Mesenchymal stem cell (in vitro differentiated cells and primary cell): ENCODE measurements at regions not wholly inside any gene's neighbourhood (a gene's known extent, or its start where the extent isn't known, plus 50 kb on each side); places are given as distances from the start of the nearest gene placed in this dataset.
"Not testable (repeated sequence)": the region's sequence is repeated elsewhere in the genome, so short reads cannot be mapped to it uniquely, and the experiment has no call there.

Source experiments
- DNase-seq: peaks from one replicate; pipeline ENCODE4 v3.0.0-alpha.2; 2013
- H2AFZ ChIP-seq: one replicate; pipeline ENCODE4 v1.6.1; 2013; ENCODE audit warnings: low read depth, mild to moderate bottlenecking, control low read depth, inconsistent platforms, low read length, moderate library complexity
- H2AK5ac ChIP-seq: 2 replicates; pipeline ENCODE4 v1.6.1; 2013; ENCODE audit warnings: low read length, moderate library complexity, mild to moderate bottlenecking, inconsistent platforms; ENCODE audit not compliant: severe bottlenecking
- H2BK120ac ChIP-seq: one replicate; pipeline ENCODE4 v1.6.1; 2013; ENCODE audit warnings: low read depth, mild to moderate bottlenecking, inconsistent platforms, low read length, moderate library complexity
- H2BK12ac ChIP-seq, 2 experiments: one replicate each; pipeline ENCODE4 v1.6.1; 2013; ENCODE audit warnings: inconsistent platforms in 2 of 2, low read length in 2 of 2, mild to moderate bottlenecking in 2 of 2, moderate library complexity in 2 of 2, control low read depth in 1 of 2
- H2BK15ac ChIP-seq: one replicate; pipeline ENCODE4 v1.6.1; 2013; ENCODE audit warnings: mild to moderate bottlenecking, low read depth, inconsistent platforms; ENCODE audit not compliant: poor library complexity, severe bottlenecking
- H2BK5ac ChIP-seq: 2 replicates; pipeline ENCODE4 v1.6.1; 2013; ENCODE audit warnings: low read depth, mild to moderate bottlenecking, low read length, control low read depth, inconsistent platforms; ENCODE audit not compliant: poor library complexity, severe bottlenecking
- H3K14ac ChIP-seq, 2 experiments: one replicate each; pipeline ENCODE4 v1.6.1; 2013; ENCODE audit warnings: inconsistent platforms in 2 of 2, low read length in 2 of 2, control low read depth in 1 of 2, mild to moderate bottlenecking in 1 of 2, moderate library complexity in 1 of 2
- H3K18ac ChIP-seq, 2 experiments: one replicate each; pipeline ENCODE4 v1.6.1; 2013; ENCODE audit warnings: inconsistent platforms in 2 of 2, low read length in 2 of 2, control low read depth in 1 of 2, low read depth in 1 of 2, mild to moderate bottlenecking in 1 of 2
- H3K23ac ChIP-seq, 2 experiments: one replicate each; pipeline ENCODE4 v1.6.1; 2013; ENCODE audit warnings: inconsistent platforms in 2 of 2, low read length in 2 of 2, mild to moderate bottlenecking in 2 of 2, moderate library complexity in 2 of 2, control low read depth in 1 of 2
- H3K27ac ChIP-seq: 2 replicates; pipeline ENCODE4 v1.5.1; 2013; ENCODE audit warnings: mild to moderate bottlenecking, moderate library complexity, low read length, control low read depth, inconsistent platforms; ENCODE audit not compliant: poor library complexity, severe bottlenecking
- H3K27me3 ChIP-seq, 2 experiments: 2 replicates each; pipeline versions ENCODE4 v1.6.1 to v1.7.0; 2013; ENCODE audit warnings: low read length in 2 of 2, mild to moderate bottlenecking in 2 of 2, moderate library complexity in 2 of 2, control low read depth in 1 of 2, inconsistent platforms in 1 of 2; ENCODE audit not compliant: control insufficient read depth in 1 of 2, insufficient read depth in 1 of 2
- H3K36me3 ChIP-seq, 2 experiments: 2 replicates each; pipeline versions ENCODE4 v1.6.1 to v1.7.0; 2013; ENCODE audit warnings: low read length in 2 of 2, control low read depth in 1 of 2, inconsistent platforms in 1 of 2, low read depth in 1 of 2, mild to moderate bottlenecking in 1 of 2; ENCODE audit not compliant: insufficient read depth in 2 of 2, control insufficient read depth in 1 of 2
- H3K4ac ChIP-seq, 2 experiments: one replicate each; pipeline ENCODE4 v1.6.1; 2013; ENCODE audit warnings: inconsistent platforms in 2 of 2, low read length in 2 of 2, mild to moderate bottlenecking in 2 of 2, moderate library complexity in 2 of 2, control low read depth in 1 of 2, low read depth in 1 of 2
- H3K4me1 ChIP-seq: 2 replicates; pipeline ENCODE4 v1.6.1; 2013; ENCODE audit warnings: low read depth, low read length, control low read depth; ENCODE audit not compliant: control insufficient read depth, insufficient read depth
- H3K4me2 ChIP-seq: 2 replicates; pipeline ENCODE4 v1.6.1; 2013; ENCODE audit warnings: low read length, mild to moderate bottlenecking, inconsistent platforms; ENCODE audit not compliant: poor library complexity, severe bottlenecking
- H3K4me3 ChIP-seq, 2 experiments: 2 replicates each; pipeline versions ENCODE4 v1.5.1 to v1.7.0; 2013; ENCODE audit warnings: low read length in 2 of 2, mild to moderate bottlenecking in 2 of 2, control low read depth in 1 of 2, low read depth in 1 of 2; ENCODE audit not compliant: insufficient read depth in 1 of 2
- H3K79me1 ChIP-seq: replicated peaks from 2 replicates; pipeline ENCODE4 v1.6.1; 2013; ENCODE audit warnings: mild to moderate bottlenecking, control low read depth, low read length, inconsistent platforms; ENCODE audit not compliant: poor library complexity, severe bottlenecking
- H3K9ac ChIP-seq: 2 replicates; pipeline ENCODE4 v1.7.0; 2013; ENCODE audit warnings: mild to moderate bottlenecking, low read length, moderate library complexity
- H3K9me3 ChIP-seq: 2 replicates; pipeline ENCODE4 v1.7.0; 2013; ENCODE audit warnings: mild to moderate bottlenecking, low read length; ENCODE audit not compliant: control insufficient read depth
- H4K8ac ChIP-seq: one replicate; pipeline ENCODE4 v1.6.1; 2013; ENCODE audit warnings: inconsistent platforms, mild to moderate bottlenecking, low read length, moderate library complexity
- H4K91ac ChIP-seq: one replicate; pipeline ENCODE4 v1.6.1; 2013; ENCODE audit warnings: mild to moderate bottlenecking, low read length, inconsistent platforms
- WGBS: methylation state at CpG from one replicate; pipeline ENCODE4 v1.1.7; 2013; ENCODE audit warnings: mixed read lengths; 5-methylcytosine and 5-hydroxymethylcytosine counted together

- not testable (repeated sequence) for H3K4me3 ChIP-seq, H3K4ac ChIP-seq, H3K9ac ChIP-seq, H3K4me1 ChIP-seq, H2BK12ac ChIP-seq, H3K27ac ChIP-seq, H4K8ac ChIP-seq, DNase-seq, H2AFZ ChIP-seq, H3K36me3 ChIP-seq, H3K79me1 ChIP-seq, H4K91ac ChIP-seq, H2BK15ac ChIP-seq, H2AK5ac ChIP-seq, H3K27me3 ChIP-seq, H3K9me3 ChIP-seq, H2BK120ac ChIP-seq, H3K23ac ChIP-seq, H3K18ac ChIP-seq, H2BK5ac ChIP-seq, H3K4me2 ChIP-seq, H3K14ac ChIP-seq
- WGBS: 84% methylated on average over 2 of the region's 2 CpGs
Observed at GRCh38 chr5:34561581-34561980, 94.5 kb upstream of the RAI14 start.

DNA sequence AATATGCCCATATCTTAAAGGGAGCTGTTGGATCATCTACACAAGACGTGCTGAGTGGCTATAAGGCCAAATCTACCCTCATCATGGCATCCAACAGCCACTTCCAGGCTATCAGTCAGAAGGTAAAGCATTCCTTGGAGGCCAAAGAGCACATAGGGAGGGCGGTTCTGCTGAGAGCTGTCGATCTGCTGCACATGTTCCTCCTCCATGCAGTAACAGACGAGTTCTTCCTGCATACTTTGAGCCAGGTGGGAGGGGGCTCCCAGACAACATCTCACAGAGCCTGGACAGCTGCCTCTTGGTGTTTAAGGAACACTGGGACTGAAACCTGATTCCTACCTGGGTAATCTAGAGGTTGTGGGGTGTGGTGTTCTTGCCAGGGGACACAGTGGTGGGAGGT, 93.3 kb upstream of the RAI14 start:
- no peak overlapping the region for H2BK15ac ChIP-seq
- no peak overlapping the region for H3K9ac ChIP-seq
- H3K4me3 ChIP-seq: no peak overlapping the region
- no peak overlapping the region for H2AK5ac ChIP-seq
- H4K8ac ChIP-seq: no peak overlapping the region
- H3K27me3 ChIP-seq: no peaks in the 10 kb centered on the region
- no peak overlapping the region for H2AFZ ChIP-seq
- no peak overlapping the region for H3K4me2 ChIP-seq
- H2BK5ac ChIP-seq: no peak overlapping the region
- no peak overlapping the region for H3K27ac ChIP-seq
- H3K4me1 ChIP-seq: peaks cover 7% of the 10 kb centered on the region
- WGBS: 88% methylated on average over 4 of the region's 4 CpGs
- H3K23ac ChIP-seq: no peak overlapping the region
- no peak overlapping the region for H3K4ac ChIP-seq
- no peak overlapping the region for H3K18ac ChIP-seq
- no peaks in the 10 kb centered on the region for H3K79me1 ChIP-seq
- H3K14ac ChIP-seq: no peak overlapping the region
- no peak overlapping the region for H2BK120ac ChIP-seq
- H3K9me3 ChIP-seq: no peaks in the 10 kb centered on the region
- H3K36me3 ChIP-seq: no peaks in the 10 kb centered on the region
- H2BK12ac ChIP-seq: no peak overlapping the region
- DNase-seq: no peak
- no peak overlapping the region for H4K91ac ChIP-seq

- H3K14ac ChIP-seq: no peak overlapping the region
- no peak overlapping the region for H3K23ac ChIP-seq
- 95% methylated on average over 6 of the region's 6 CpGs for WGBS
- H2BK12ac ChIP-seq: no peak overlapping the region
- H4K91ac ChIP-seq: no peak overlapping the region
- DNase-seq: no peak
- no peak overlapping the region for H2AFZ ChIP-seq
- no peak overlapping the region for H3K4ac ChIP-seq
- no peaks in the 10 kb centered on the region for H3K36me3 ChIP-seq
- peak overlapping the region; percentile 56 for H3K9ac ChIP-seq
- H3K27ac ChIP-seq: no peak overlapping the region
- no peak overlapping the region for H2BK15ac ChIP-seq
- H4K8ac ChIP-seq: no peak overlapping the region
- no peaks in the 10 kb centered on the region for H3K79me1 ChIP-seq
- no peak overlapping the region for H3K4me2 ChIP-seq
- H3K27me3 ChIP-seq: no peaks in the 10 kb centered on the region
- H3K4me3 ChIP-seq: no peak overlapping the region
- H3K9me3 ChIP-seq: no peaks in the 10 kb centered on the region
- H3K4me1 ChIP-seq: peaks cover 7% of the 10 kb centered on the region
- no peak overlapping the region for H2AK5ac ChIP-seq
- H2BK120ac ChIP-seq: no peak overlapping the region
- no peak overlapping the region for H3K18ac ChIP-seq
- H2BK5ac ChIP-seq: no peak overlapping the region
Observed at GRCh38 chr5:34563269-34563668, 92.9 kb upstream of the RAI14 start.

- no peak overlapping the region for H3K23ac ChIP-seq
- 81% methylated on average over 20 of the region's 21 CpGs for WGBS
- peak overlapping the region in 1 of 2 experiments; percentile 2 for H2BK12ac ChIP-seq
- H2AFZ ChIP-seq: no peak overlapping the region
- H2BK15ac ChIP-seq: peak overlapping the region; percentile 75
- H3K9me3 ChIP-seq: no peaks in the 10 kb centered on the region
- H2BK5ac ChIP-seq: no peak overlapping the region
- no peak overlapping the region for H4K91ac ChIP-seq
- H3K9ac ChIP-seq: peak overlapping the region; percentile 56
- H3K18ac ChIP-seq: peak overlapping the region in 1 of 2 experiments; percentile 39
- no peaks in the 10 kb centered on the region for H3K36me3 ChIP-seq
- H3K14ac ChIP-seq: no peak overlapping the region
- H3K79me1 ChIP-seq: no peaks in the 10 kb centered on the region
- H3K4me1 ChIP-seq: peaks cover 7% of the 10 kb centered on the region
- no peak overlapping the region for H3K4me2 ChIP-seq
- DNase-seq: no peak
- H4K8ac ChIP-seq: no peak overlapping the region
- H2BK120ac ChIP-seq: no peak overlapping the region
- no peak overlapping the region for H3K27ac ChIP-seq
- H3K4ac ChIP-seq: no peak overlapping the region
- H2AK5ac ChIP-seq: no peak overlapping the region
- no peaks in the 10 kb centered on the region for H3K27me3 ChIP-seq
- no peak overlapping the region for H3K4me3 ChIP-seq
Observed at GRCh38 chr5:34563931-34564709, 92.0 kb upstream of the RAI14 start.
